ENCODE measurements at regions not wholly inside any gene's neighbourhood (a gene's known extent, or its start where the extent isn't known, plus 50 kb on each side); places are given as distances from the start of the nearest gene placed in this dataset.

DNA sequence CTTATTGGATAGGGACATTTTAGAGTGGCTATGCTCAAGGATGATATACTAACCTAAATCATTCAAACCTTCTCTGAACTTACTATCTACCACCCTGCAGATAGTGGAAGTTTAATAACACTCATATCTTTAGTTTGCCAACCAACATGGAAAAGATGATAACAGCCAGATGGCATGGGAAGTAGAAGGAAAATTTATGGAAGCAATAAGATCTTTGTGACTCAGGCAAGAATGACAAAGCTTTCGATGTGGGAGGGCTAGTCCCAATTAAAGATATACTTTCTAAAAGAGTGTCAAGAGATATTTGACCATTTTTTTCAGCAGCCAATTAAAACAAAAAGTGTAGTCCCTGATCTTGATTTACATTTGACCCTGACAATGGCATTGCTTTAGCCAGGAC is 631.7 kb downstream of the RPS29 start:
- POLR2A ChIA-PET (ENCODE audit: unreplicated experiment): no interaction called here
- no peaks in the 10 kb centered on the region for H3K36me3 ChIP-seq (ENCODE audit: low read depth)
- H3K4me2 ChIP-seq: no peak overlapping the region
- H3K27ac ChIP-seq: no peak overlapping the region
- CTCF ChIA-PET: no interaction called here
- H3K4me3 ChIP-seq: no peak overlapping the region
- H3F3A ChIP-seq (ENCODE audit: insufficient read depth, low read depth): no peaks in the 10 kb centered on the region
- H3K9me3 ChIP-seq (ENCODE audit: insufficient read depth, low read depth): 0 out of 2 replicates have a peak, but pooled peaks cover 3% of the 10 kb centered on the region
- no peaks in the 10 kb centered on the region for H3K79me2 ChIP-seq (ENCODE audit: low read depth)
- no TSS peak for BruUV-seq (replicated peaks)
- H4K20me1 ChIP-seq (ENCODE audit: insufficient read depth): no peaks in the 10 kb centered on the region
- no peaks in the 10 kb centered on the region for H3K27me3 ChIP-seq (ENCODE audit: insufficient read depth, low read depth)
- H2AFZ ChIP-seq: no peak overlapping the region
- no peak for DNase-seq
- intact Hi-C loops (cut with micrococcal nuclease; ENCODE audit: unreplicated experiment): no loop called here
- no peak for TF ChIP-seq EZH2 (IDR thresholded peaks at IDR 0.05; ENCODE audit: low read depth)
- TF ChIP-seq, protein P1, sequence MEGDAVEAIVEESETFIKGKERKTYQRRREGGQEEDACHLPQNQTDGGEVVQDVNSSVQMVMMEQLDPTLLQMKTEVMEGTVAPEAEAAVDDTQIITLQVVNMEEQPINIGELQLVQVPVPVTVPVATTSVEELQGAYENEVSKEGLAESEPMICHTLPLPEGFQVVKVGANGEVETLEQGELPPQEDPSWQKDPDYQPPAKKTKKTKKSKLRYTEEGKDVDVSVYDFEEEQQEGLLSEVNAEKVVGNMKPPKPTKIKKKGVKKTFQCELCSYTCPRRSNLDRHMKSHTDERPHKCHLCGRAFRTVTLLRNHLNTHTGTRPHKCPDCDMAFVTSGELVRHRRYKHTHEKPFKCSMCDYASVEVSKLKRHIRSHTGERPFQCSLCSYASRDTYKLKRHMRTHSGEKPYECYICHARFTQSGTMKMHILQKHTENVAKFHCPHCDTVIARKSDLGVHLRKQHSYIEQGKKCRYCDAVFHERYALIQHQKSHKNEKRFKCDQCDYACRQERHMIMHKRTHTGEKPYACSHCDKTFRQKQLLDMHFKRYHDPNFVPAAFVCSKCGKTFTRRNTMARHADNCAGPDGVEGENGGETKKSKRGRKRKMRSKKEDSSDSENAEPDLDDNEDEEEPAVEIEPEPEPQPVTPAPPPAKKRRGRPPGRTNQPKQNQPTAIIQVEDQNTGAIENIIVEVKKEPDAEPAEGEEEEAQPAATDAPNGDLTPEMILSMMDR (conservative IDR thresholded peaks at IDR 0.05): no peak
- H3K9me2 ChIP-seq (ENCODE audit: insufficient read depth): no peaks in the 10 kb centered on the region
- no peaks in the 10 kb centered on the region for H3K4me1 ChIP-seq (replicated peaks; ENCODE audit: insufficient read depth)

DNA sequence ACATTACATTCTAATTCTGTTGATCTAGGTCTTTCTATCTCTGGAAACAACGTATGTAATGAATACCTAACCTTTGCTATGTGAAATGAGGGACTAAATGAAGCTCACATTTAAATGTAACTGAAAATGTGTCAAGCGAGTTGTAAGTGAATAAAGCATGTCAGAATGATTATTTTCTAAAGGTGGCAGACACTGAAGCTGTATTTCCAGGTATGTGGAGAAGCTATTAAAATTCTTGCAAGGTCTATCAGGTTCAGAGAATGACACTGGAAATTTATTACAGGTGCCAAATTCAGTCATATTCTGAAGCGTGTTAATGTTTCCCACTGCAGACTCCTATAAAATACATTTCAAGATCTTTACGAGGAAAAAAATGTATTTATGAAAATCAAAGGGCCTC is 641.4 kb downstream of the RPS29 start:
- H3F3A ChIP-seq (ENCODE audit: insufficient read depth, low read depth): no peaks in the 10 kb centered on the region
- H3K4me1 ChIP-seq (replicated peaks; ENCODE audit: insufficient read depth): no peaks in the 10 kb centered on the region
- no peaks in the 10 kb centered on the region for H3K36me3 ChIP-seq (ENCODE audit: low read depth)
- no peaks in the 10 kb centered on the region for H3K9me2 ChIP-seq (ENCODE audit: insufficient read depth)
- intact Hi-C loops (cut with micrococcal nuclease; ENCODE audit: unreplicated experiment): no loop called here
- no peaks in the 10 kb centered on the region for H4K20me1 ChIP-seq (ENCODE audit: insufficient read depth)
- H3K79me2 ChIP-seq (ENCODE audit: low read depth): no peaks in the 10 kb centered on the region
- no peak overlapping the region for H3K4me3 ChIP-seq
- H3K27ac ChIP-seq: no peak overlapping the region
- no peak for DNase-seq
- BruUV-seq (replicated peaks): no TSS peak
- H3K4me2 ChIP-seq: no peak overlapping the region
- ChIA-PET POLR2A (ENCODE audit: unreplicated experiment) (no interaction called here), CTCF (no interaction called here)
- H3K9me3 ChIP-seq (ENCODE audit: insufficient read depth, low read depth): no peaks in the 10 kb centered on the region
- TF ChIP-seq, protein P1 (conservative IDR thresholded peaks at IDR 0.05): no peak
- TF ChIP-seq EZH2 (IDR thresholded peaks at IDR 0.05; ENCODE audit: low read depth): no peak
- no peaks in the 10 kb centered on the region for H3K27me3 ChIP-seq (ENCODE audit: insufficient read depth, low read depth)
- H2AFZ ChIP-seq: no peak overlapping the region

DNA sequence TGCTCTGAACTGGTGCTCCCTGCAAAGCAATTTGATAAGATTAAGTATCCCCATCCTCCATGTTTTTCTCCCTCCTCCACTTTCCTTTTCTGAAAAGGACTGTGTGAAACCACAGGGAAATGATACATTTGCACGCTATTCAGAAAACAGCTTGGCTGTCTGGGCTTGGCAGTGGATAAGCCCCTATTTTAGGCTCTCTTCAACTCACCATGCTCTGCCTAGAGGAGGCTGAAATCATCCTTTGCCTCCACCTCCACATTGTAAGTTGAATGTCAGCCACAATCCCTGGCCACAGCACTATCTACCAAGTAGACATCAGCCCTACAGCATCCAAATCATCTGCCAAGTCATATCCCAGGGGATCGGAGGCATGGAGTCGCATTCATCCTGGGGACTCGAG is 642.3 kb downstream of the RPS29 start:
- no peaks in the 10 kb centered on the region for H3K9me2 ChIP-seq (ENCODE audit: insufficient read depth)
- TF ChIP-seq, protein P1 (conservative IDR thresholded peaks at IDR 0.05): no peak
- TF ChIP-seq EZH2 (IDR thresholded peaks at IDR 0.05; ENCODE audit: low read depth): no peak
- H3K4me3 ChIP-seq: no peak overlapping the region
- no peak overlapping the region for H2AFZ ChIP-seq
- CTCF ChIA-PET: no interaction called here
- DNase-seq: no peak
- no peaks in the 10 kb centered on the region for H3K36me3 ChIP-seq (ENCODE audit: low read depth)
- no peaks in the 10 kb centered on the region for H3K9me3 ChIP-seq (ENCODE audit: insufficient read depth, low read depth)
- no peaks in the 10 kb centered on the region for H4K20me1 ChIP-seq (ENCODE audit: insufficient read depth)
- H3K79me2 ChIP-seq (ENCODE audit: low read depth): no peaks in the 10 kb centered on the region
- no peaks in the 10 kb centered on the region for H3F3A ChIP-seq (ENCODE audit: insufficient read depth, low read depth)
- BruUV-seq (replicated peaks): no TSS peak
- H3K4me1 ChIP-seq (replicated peaks; ENCODE audit: insufficient read depth): no peaks in the 10 kb centered on the region
- intact Hi-C loops (cut with micrococcal nuclease; ENCODE audit: unreplicated experiment): no loop called here
- POLR2A ChIA-PET (ENCODE audit: unreplicated experiment): no interaction called here
- H3K27me3 ChIP-seq (ENCODE audit: insufficient read depth, low read depth): no peaks in the 10 kb centered on the region
- H3K27ac ChIP-seq: no peak overlapping the region
- H3K4me2 ChIP-seq: no peak overlapping the region

Data from PC-9 (cell line).